ENCODE measurements at regions not wholly inside any gene's neighbourhood (a gene's known extent, or its start where the extent isn't known, plus 50 kb on each side); places are given as distances from the start of the nearest gene placed in this dataset.

- H3K23ac ChIP-seq (ENCODE audit: low read depth, low read length) = no peak overlapping the region
- no peak overlapping the region for H2BK15ac ChIP-seq (ENCODE audit: low read depth, low read length)
- H2BK20ac ChIP-seq (ENCODE audit: low read depth, low read length) = no peak overlapping the region
- ChIA-PET POLR2A (ENCODE audit: unreplicated experiment) (no interaction called here), CTCF (interaction anchor here (0.7 kb wide), 1 partner anchor 1836 kb away, joined by 5 read pairs; no protein-coding TSS in a partner anchor)
- no peaks in the 10 kb centered on the region for H3K79me1 ChIP-seq (ENCODE audit: low read depth in 1 of 2, low read length in 2 of 2)
- no peak overlapping the region for H4K91ac ChIP-seq (ENCODE audit: insufficient read depth, low read depth, low read length)
- H2BK120ac ChIP-seq (ENCODE audit: low read depth, low read length) = no peak overlapping the region
- H3K36me3 ChIP-seq (ENCODE audit: control insufficient read depth, insufficient read depth, low read length) = no peaks in the 10 kb centered on the region
- no peak overlapping the region for H3K4ac ChIP-seq (ENCODE audit: low read depth, low read length)
- no peak overlapping the region for H3K9ac ChIP-seq (ENCODE audit: low read depth, low read length)
- H3K56ac ChIP-seq (ENCODE audit: extremely low read depth, insufficient read depth, low read length) = no peak overlapping the region
- H3K14ac ChIP-seq (replicated peaks; ENCODE audit: low read depth, low read length) = no peak overlapping the region
- H4K8ac ChIP-seq (ENCODE audit: low read depth in 2 of 2, low read length in 2 of 2) = no peak overlapping the region
- H4K5ac ChIP-seq (ENCODE audit: low read depth, low read length) = no peak overlapping the region
- dilution Hi-C loops (cut with HindIII; ENCODE audit: low sequenced_read_pairs, unreplicated experiment) (no loop called here), intact Hi-C loops (cut with micrococcal nuclease) (no loop called here), in situ Hi-C loops (cut with MboI; ENCODE audit: low sequenced_read_pairs) (no loop called here)
- no peak overlapping the region for H2BK5ac ChIP-seq (ENCODE audit: low read depth, low read length, poor library complexity, severe bottlenecking)
- H3K27me3 ChIP-seq (ENCODE audit: control insufficient read depth, insufficient read depth, low read length) = no peaks in the 10 kb centered on the region
- H3K4me1 ChIP-seq (ENCODE audit: control insufficient read depth, insufficient read depth, low read length) = no peaks in the 10 kb centered on the region
- no TSS peak for BruUV-seq (replicated peaks)
- no peak overlapping the region for H2AK9ac ChIP-seq (replicated peaks; ENCODE audit: low read depth, low read length, poor library complexity)
- no peak overlapping the region for H2AK5ac ChIP-seq (ENCODE audit: low read depth, low read length)
- H3K27ac ChIP-seq (ENCODE audit: insufficient read depth, low read length) = no peak overlapping the region
- DNase-seq (no peak), ATAC-seq (ENCODE audit: low read depth) (no peak)
- H3K9me3 ChIP-seq (ENCODE audit: control insufficient read depth, insufficient read depth, low read length) = peaks cover 2% of the 10 kb centered on the region; the same call in 1 of the 2 replicates
- H3K18ac ChIP-seq (ENCODE audit: low read depth, low read length) = no peak overlapping the region
- H3K4me2 ChIP-seq (ENCODE audit: low read depth, low read length) = no peak overlapping the region
- no peaks in the 10 kb centered on the region for H3K9me1 ChIP-seq (ENCODE audit: insufficient read depth, low read length)
- WGBS, 2 experiments (ENCODE audit: extremely low coverage in 2 of 2, insufficient read length in 1 of 2) = 53% methylated on average over 2 of the region's 4 CpGs; no CpG with 5 or more reads in 1 of the 2 experiments
- H3K4me3 ChIP-seq (ENCODE audit: insufficient read depth, low read depth, low read length) = no peak overlapping the region
- TF ChIP-seq BHLHE40 (IDR thresholded peaks at IDR 0.05; ENCODE audit: low read depth, low read length) = no peak
- no peak for TF ChIP-seq RAD21 (IDR thresholded peaks at IDR 0.05; ENCODE audit: low read length)
- TF ChIP-seq USF2 (IDR thresholded peaks at IDR 0.05; ENCODE audit: low read depth, low read length) = no peak
- TF ChIP-seq MAFK (IDR thresholded peaks at IDR 0.05; ENCODE audit: low read depth, low read length) = no peak
- TF ChIP-seq RCOR1 (IDR thresholded peaks at IDR 0.05; ENCODE audit: insufficient replicate concordance, low read length) = no peak
- TF ChIP-seq POLR2A (IDR thresholded peaks at IDR 0.05; ENCODE audit: low read depth, low read length) = no peak
- no peak for TF ChIP-seq NFE2L2 (IDR thresholded peaks at IDR 0.05; ENCODE audit: low read depth, low read length)
- no peak for TF ChIP-seq RFX5 (IDR thresholded peaks at IDR 0.05; ENCODE audit: low read depth, low read length)
- no peak for TF ChIP-seq MXI1 (IDR thresholded peaks at IDR 0.05; ENCODE audit: borderline replicate concordance, low read depth, low read length)
- TF ChIP-seq SMC3 (IDR thresholded peaks at IDR 0.05; ENCODE audit: low read depth, low read length) = no peak
- TF ChIP-seq ELK1 (IDR thresholded peaks at IDR 0.05; ENCODE audit: borderline replicate concordance, low read depth, low read length) = no peak
- TF ChIP-seq FOS (IDR thresholded peaks at IDR 0.05; ENCODE audit: low read depth, low read length) = no peak
- no peak for TF ChIP-seq CHD1 (IDR thresholded peaks at IDR 0.05; ENCODE audit: low read depth, low read length)
- TF ChIP-seq MAZ (IDR thresholded peaks at IDR 0.05; ENCODE audit: borderline replicate concordance, low read depth, low read length) = no peak
- TF ChIP-seq CTCF (conservative IDR thresholded peaks at IDR 0.05; ENCODE audit: low read depth, low read length) = no peak
- no peak for TF ChIP-seq CEBPB (IDR thresholded peaks at IDR 0.05; ENCODE audit: low read depth, low read length)
- H2AFZ ChIP-seq (replicated peaks; ENCODE audit: low read length, poor library complexity) = no peak overlapping the region
- H4K20me1 ChIP-seq (ENCODE audit: insufficient read depth, low read length) = no peaks in the 10 kb centered on the region
Measured at GRCh38 chr13:91207261-91207660, 140.2 kb upstream of the MIR17HG start.

Data from IMR-90 (cell line).